ENCODE measurements at regions not wholly inside any gene's neighbourhood (a gene's known extent, or its start where the extent isn't known, plus 50 kb on each side); places are given as distances from the start of the nearest gene placed in this dataset.

DNA sequence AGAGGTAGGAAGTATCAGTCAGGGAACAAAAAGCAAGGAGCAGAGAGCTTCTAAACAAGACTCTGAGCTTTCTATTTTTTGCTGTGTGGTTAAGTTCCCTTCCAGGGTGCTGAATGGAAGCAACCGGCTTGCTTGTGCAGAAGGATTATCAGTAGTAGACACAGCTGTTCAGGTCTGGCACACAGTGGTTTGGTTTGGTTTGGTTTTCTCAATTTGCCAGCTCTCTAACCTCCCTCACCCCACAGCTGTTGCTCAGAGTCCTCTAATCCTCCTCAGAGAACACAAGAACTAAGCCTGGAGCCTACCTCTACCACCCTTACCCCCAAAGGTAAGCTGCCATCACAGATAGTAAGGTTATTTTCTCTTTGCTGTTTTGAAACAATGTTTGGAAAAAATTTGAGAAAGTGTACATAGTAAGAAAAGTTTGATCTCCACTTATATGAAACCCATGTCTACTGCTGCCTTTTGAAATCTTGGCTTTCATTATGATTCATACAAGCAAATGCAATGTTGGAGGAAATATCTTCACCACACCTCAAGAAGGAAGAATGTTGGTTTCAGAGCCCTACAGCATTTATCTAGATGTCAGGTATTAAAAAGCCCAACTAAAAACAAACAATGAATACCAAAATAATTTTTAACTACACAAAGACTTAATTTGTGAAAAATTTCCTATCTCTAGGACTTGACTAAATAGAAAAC, 255.3 kb downstream of the NR4A2 start (continued):
- no peak for TF ChIP-seq CHD1 (IDR thresholded peaks at IDR 0.05; ENCODE audit: low read depth, low read length)
- TF ChIP-seq TCF12 (IDR thresholded peaks at IDR 0.05; ENCODE audit: low read depth, low read length): no peak
- TF ChIP-seq TEAD4 (IDR thresholded peaks at IDR 0.05; ENCODE audit: low read depth, low read length): no peak
- no peak for TF ChIP-seq TBP (IDR thresholded peaks at IDR 0.05; ENCODE audit: low read depth, low read length)
- no peak for TF ChIP-seq HDAC2 (IDR thresholded peaks at IDR 0.05; ENCODE audit: borderline replicate concordance in 1 of 2, low read depth in 2 of 2, low read length in 2 of 2)

Data from H1 (cell line).